Kidney (tissue), 13 donors: ENCODE measurements at regions not wholly inside any gene's neighbourhood (a gene's known extent, or its start where the extent isn't known, plus 50 kb on each side); places are given as distances from the start of the nearest gene placed in this dataset.

Experiments used
- DNase-seq, 5 donors: peaks; one replicate each; pipeline ENCODE4 v3.0.0-alpha.2; 2013 to 2020
- FAIRE-seq: peaks from 2 replicates; lab custom pipeline; 2012; peaks lifted over from hg19 to GRCh38; lab: Jason Lieb, UNC
- H3K27ac ChIP-seq, 2 donors: one replicate each; pipeline ENCODE4 v1.7.0; 2013; ENCODE audit warnings: low read depth in 2 of 2, low read length in 2 of 2, inconsistent platforms in 1 of 2
- H3K27me3 ChIP-seq: one replicate; pipeline ENCODE4 v1.7.1; 2013; ENCODE audit warnings: low read length, inconsistent platforms; ENCODE audit not compliant: control insufficient read depth, insufficient read depth
- H3K36me3 ChIP-seq, 3 donors: one replicate each; pipeline versions ENCODE4 v1.7.0 to v1.7.1; 2013; ENCODE audit warnings: low read length in 3 of 3, control low read depth in 1 of 3, inconsistent platforms in 1 of 3; ENCODE audit not compliant: insufficient read depth in 3 of 3, control insufficient read depth in 2 of 3
- H3K4me1 ChIP-seq, 3 donors: one replicate each; pipeline versions ENCODE4 v1.7.0 to v1.7.1; 2013; ENCODE audit warnings: low read length in 3 of 3, inconsistent platforms in 1 of 3, low read depth in 1 of 3; ENCODE audit not compliant: control insufficient read depth in 2 of 3, insufficient read depth in 2 of 3
- H3K4me3 ChIP-seq, 3 donors: one replicate each; pipeline versions ENCODE4 v1.7.0 to v1.8.1; 2013; ENCODE audit warnings: low read length in 3 of 3, control low read depth in 1 of 3, inconsistent platforms in 1 of 3
- H3K9ac ChIP-seq, 3 donors: one replicate each; pipeline versions ENCODE4 v1.7.0 to v1.7.1; 2013; ENCODE audit warnings: low read length in 3 of 3, control low read depth in 1 of 3, inconsistent platforms in 1 of 3
- H3K9me3 ChIP-seq, 3 donors: one replicate each; pipeline versions ENCODE4 v1.7.0 to v1.7.1; 2013; ENCODE audit warnings: low read length in 3 of 3, control low read depth in 1 of 3, inconsistent platforms in 1 of 3; ENCODE audit not compliant: control insufficient read depth in 2 of 3, insufficient read depth in 1 of 3
- CTCF ChIP-seq: IDR thresholded peaks from 3 replicates; pipeline ENCODE4 v1.5.1; 2012; ENCODE audit warnings: mild to moderate bottlenecking, moderate library complexity, borderline replicate concordance; ENCODE audit not compliant: insufficient read depth; ENCODE audit errors: extremely low read depth
- intact Hi-C: fragments of 100-400 bp; cut with DNase I; formaldehyde crosslinking; loops from one replicate; pipeline ENCODE4 v1.11.1; 2022
- donor health status: control.
- donor health status: control.
- donor health status: control.
- donor health status: control.
- donor health status: control.
- donor health status: DM: yes; HTN: yes; CAD: no.
- donor health status: Normal renal cell carcinoma (clear cell type).

GRCh38 chr6:145507239-145507638, 228.1 kb downstream of the EPM2A start:
- Histone ChIP-seq H3K36me3 (no peaks in the 10 kb centered on the region), H3K4me1 (no peaks in the 10 kb centered on the region), H3K9ac (no peak overlapping the region), H3K4me3 (no peak overlapping the region), H3K27ac (no peak overlapping the region), H3K9me3 (peaks cover 0 to 14% (median 0%) of the 10 kb centered on the region in 3 donors), H3K27me3 (no peaks in the 10 kb centered on the region)
- FAIRE-seq = no peak
- no peak for DNase-seq
- intact Hi-C loops = no loop called here
- no peak for TF ChIP-seq CTCF

- Histone ChIP-seq H3K36me3 (no peaks in the 10 kb centered on the region), H3K27me3 (no peaks in the 10 kb centered on the region), H3K9me3 (peaks cover 0 to 14% (median 0%) of the 10 kb centered on the region in 3 donors), H3K4me1 (no peaks in the 10 kb centered on the region), H3K4me3 (no peak overlapping the region), H3K27ac (no peak overlapping the region), H3K9ac (no peak overlapping the region)
- FAIRE-seq = no peak
- DNase-seq = no peak
- TF ChIP-seq CTCF = no peak
- intact Hi-C loops = no loop called here
Measured at GRCh38 chr6:145508107-145508506, 227.2 kb downstream of the EPM2A start.

GRCh38 chr6:145517492-145517891, 217.8 kb downstream of the EPM2A start:
- intact Hi-C loops = no loop called here
- Histone ChIP-seq H3K27ac (no peak overlapping the region), H3K27me3 (no peaks in the 10 kb centered on the region), H3K9ac (no peak overlapping the region), H3K36me3 (no peaks in the 10 kb centered on the region), H3K9me3 (no peaks in the 10 kb centered on the region), H3K4me3 (no peak overlapping the region), H3K4me1 (no peaks in the 10 kb centered on the region)
- no peak for TF ChIP-seq CTCF
- DNase-seq (no peak), FAIRE-seq (no peak)

GRCh38 chr6:145525038-145525437, 210.3 kb downstream of the EPM2A start:
- no peak overlapping the region for H3K27ac ChIP-seq
- H3K9ac ChIP-seq = no peak overlapping the region
- no peak overlapping the region for H3K4me3 ChIP-seq
- no peaks in the 10 kb centered on the region for H3K9me3 ChIP-seq
- intact Hi-C loops = no loop called here
- H3K4me1 ChIP-seq = no peaks in the 10 kb centered on the region
- TF ChIP-seq CTCF = no peak
- no peak for DNase-seq
- no peak for FAIRE-seq
- no peaks in the 10 kb centered on the region for H3K36me3 ChIP-seq
- no peaks in the 10 kb centered on the region for H3K27me3 ChIP-seq
